Parathyroid adenoma (tissue), 2 donors: ENCODE measurements at regions not wholly inside any gene's neighbourhood (a gene's known extent, or its start where the extent isn't known, plus 50 kb on each side); places are given as distances from the start of the nearest gene placed in this dataset.

ENCODE experiments used
- H2AFZ ChIP-seq: fragments of 300-600 bp; sonication (generic); one replicate; pipeline ENCODE4 v1.7.0; 2017; ENCODE audit warnings: antibody characterized with exemption, mild to moderate bottlenecking
- H3K27ac ChIP-seq: fragments of 300-600 bp; sonication (generic); one replicate; pipeline ENCODE4 v1.7.0; 2017
- H3K27me3 ChIP-seq: fragments of 300-600 bp; sonication (generic); one replicate; pipeline ENCODE4 v1.7.0; 2017; ENCODE audit warnings: low read length; ENCODE audit not compliant: control insufficient read depth, insufficient read depth
- H3K36me3 ChIP-seq: fragments of 300-600 bp; sonication (generic); one replicate; pipeline ENCODE4 v1.7.0; 2017; ENCODE audit warnings: low read length; ENCODE audit not compliant: control insufficient read depth, insufficient read depth
- H3K4me1 ChIP-seq: fragments of 300-600 bp; sonication (generic); one replicate; pipeline ENCODE4 v1.7.0; 2017; ENCODE audit warnings: control low read depth
- H3K4me2 ChIP-seq: fragments of 300-600 bp; sonication (generic); one replicate; pipeline ENCODE4 v1.7.0; 2017; ENCODE audit warnings: low read length
- H3K4me3 ChIP-seq: fragments of 300-600 bp; sonication (generic); one replicate; pipeline ENCODE4 v1.7.0; 2017; ENCODE audit warnings: low read depth, low read length
- H3K79me2 ChIP-seq: fragments of 300-600 bp; sonication (generic); one replicate; pipeline ENCODE4 v1.7.0; 2017; ENCODE audit warnings: control low read depth
- H3K9ac ChIP-seq: fragments of 300-600 bp; sonication (generic); one replicate; pipeline ENCODE4 v1.7.0; 2017; ENCODE audit warnings: mild to moderate bottlenecking
- H3K9me3 ChIP-seq: fragments of 300-600 bp; sonication (generic); one replicate; pipeline ENCODE4 v1.7.0; 2017; ENCODE audit warnings: low read length; ENCODE audit not compliant: control insufficient read depth
- TF ChIP-seq, protein P1 (sequence below): fragments of 300-600 bp; sonication (generic); IDR thresholded peaks from one replicate; pipeline ENCODE4 v1.7.0; 2017; ENCODE audit warnings: antibody characterized with exemption, mild to moderate bottlenecking
- donor health status: primary hyperparathyroidism.

DNA sequence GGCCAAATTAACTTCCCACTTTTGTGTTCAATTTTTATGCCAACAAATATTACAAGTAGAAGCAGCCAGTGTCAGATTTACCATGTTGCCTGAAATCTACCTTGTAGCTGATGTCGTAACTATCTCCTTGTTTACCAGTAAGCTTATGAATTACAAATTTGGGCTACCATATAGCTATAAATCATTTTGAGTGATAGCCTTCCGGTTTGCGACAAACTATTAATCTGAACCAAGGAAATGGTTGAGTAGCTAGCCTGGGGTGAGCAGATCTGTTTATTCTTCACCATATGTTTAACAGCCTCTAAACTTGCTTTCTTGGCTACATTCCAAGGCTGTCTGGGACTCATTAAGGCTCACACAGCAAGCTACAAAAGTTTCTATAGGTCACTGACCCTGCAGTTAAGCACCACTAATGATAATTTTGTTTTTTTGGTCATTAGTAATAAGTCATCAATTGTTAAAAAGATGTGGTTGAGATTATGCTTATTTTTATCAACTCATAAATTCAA lies 218.7 kb upstream of the SPOCK3 start:
- Histone ChIP-seq H3K4me3 (no peak overlapping the region), H3K27ac (no peak overlapping the region), H3K36me3 (no peaks in the 10 kb centered on the region), H3K4me2 (no peak overlapping the region), H3K79me2 (no peaks in the 10 kb centered on the region), H3K4me1 (no peaks in the 10 kb centered on the region), H3K9ac (no peak overlapping the region), H3K27me3 (no peaks in the 10 kb centered on the region), H3K9me3 (no peaks in the 10 kb centered on the region), H2AFZ (no peak overlapping the region)
- TF ChIP-seq, protein P1, sequence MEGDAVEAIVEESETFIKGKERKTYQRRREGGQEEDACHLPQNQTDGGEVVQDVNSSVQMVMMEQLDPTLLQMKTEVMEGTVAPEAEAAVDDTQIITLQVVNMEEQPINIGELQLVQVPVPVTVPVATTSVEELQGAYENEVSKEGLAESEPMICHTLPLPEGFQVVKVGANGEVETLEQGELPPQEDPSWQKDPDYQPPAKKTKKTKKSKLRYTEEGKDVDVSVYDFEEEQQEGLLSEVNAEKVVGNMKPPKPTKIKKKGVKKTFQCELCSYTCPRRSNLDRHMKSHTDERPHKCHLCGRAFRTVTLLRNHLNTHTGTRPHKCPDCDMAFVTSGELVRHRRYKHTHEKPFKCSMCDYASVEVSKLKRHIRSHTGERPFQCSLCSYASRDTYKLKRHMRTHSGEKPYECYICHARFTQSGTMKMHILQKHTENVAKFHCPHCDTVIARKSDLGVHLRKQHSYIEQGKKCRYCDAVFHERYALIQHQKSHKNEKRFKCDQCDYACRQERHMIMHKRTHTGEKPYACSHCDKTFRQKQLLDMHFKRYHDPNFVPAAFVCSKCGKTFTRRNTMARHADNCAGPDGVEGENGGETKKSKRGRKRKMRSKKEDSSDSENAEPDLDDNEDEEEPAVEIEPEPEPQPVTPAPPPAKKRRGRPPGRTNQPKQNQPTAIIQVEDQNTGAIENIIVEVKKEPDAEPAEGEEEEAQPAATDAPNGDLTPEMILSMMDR: no peak

DNA sequence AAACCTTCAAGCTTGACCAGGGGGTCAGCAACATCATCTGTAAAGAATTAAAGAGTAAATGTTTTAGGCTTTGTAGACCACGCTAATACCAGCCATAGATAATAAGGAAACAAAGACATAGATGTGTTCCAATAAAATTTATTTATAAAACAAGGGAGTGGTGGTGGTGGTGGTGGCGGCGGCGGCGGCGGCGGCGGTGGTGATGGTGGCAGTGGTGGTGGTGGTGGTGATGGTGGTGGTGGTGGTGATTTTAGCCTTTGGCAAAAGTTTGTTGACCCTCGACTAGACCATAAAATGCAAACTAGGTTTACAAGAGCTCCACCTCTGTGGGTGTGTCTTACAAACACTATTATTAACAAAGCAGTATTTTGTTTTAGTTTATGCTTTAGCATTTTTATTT lies 222.3 kb upstream of the SPOCK3 start:
- Histone ChIP-seq H3K9ac (no peak overlapping the region), H2AFZ (no peak overlapping the region), H3K27ac (no peak overlapping the region), H3K79me2 (no peaks in the 10 kb centered on the region), H3K36me3 (no peaks in the 10 kb centered on the region), H3K9me3 (no peaks in the 10 kb centered on the region), H3K4me3 (no peak overlapping the region), H3K4me2 (no peak overlapping the region), H3K27me3 (no peaks in the 10 kb centered on the region), H3K4me1 (no peaks in the 10 kb centered on the region)
- TF ChIP-seq, protein P1: no peak

DNA sequence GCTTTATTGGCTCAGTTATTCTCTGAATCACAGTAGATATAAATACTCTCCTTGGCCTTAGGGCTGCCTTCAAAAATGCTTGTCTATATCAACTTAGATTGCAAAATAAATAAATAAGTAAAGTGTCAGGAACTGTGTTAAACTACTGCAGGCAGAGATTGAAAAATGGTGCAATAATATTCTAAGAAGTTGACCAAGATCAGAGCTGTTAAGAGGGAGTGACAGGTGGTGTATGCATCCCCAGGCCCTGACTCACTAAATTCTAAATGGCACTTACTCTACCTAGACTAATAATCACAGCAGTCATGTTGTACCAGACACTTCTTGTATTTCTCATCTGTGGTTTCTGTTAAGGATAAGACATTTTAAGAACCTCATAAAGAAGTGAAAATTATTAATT lies 235.1 kb upstream of the SPOCK3 start:
- TF ChIP-seq, protein P1: no peak
- Histone ChIP-seq H3K9me3 (no peaks in the 10 kb centered on the region), H2AFZ (no peak overlapping the region), H3K79me2 (no peaks in the 10 kb centered on the region), H3K36me3 (no peaks in the 10 kb centered on the region), H3K4me1 (no peaks in the 10 kb centered on the region), H3K9ac (no peak overlapping the region), H3K27ac (no peak overlapping the region), H3K4me2 (no peak overlapping the region), H3K27me3 (no peaks in the 10 kb centered on the region), H3K4me3 (no peak overlapping the region)

DNA sequence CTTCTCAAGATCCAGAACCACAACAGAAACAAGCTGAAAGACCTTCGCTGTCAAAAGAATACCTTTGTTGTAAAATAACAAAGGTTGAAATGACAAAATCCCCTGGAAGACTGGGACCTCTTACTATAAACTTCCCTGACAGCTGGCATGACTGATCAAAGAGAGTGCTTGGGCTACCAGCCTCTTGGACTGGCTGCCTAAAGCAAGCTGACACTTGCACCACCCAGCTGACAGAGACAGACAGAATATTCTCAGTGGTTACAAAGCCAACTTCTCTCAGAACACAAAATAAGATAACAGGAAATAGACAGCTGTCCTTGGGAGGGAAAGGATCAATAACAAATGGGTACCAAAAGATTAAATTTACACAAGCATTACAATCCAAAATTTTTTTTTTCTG lies 241.7 kb upstream of the SPOCK3 start:
- Histone ChIP-seq H3K9ac (no peak overlapping the region), H3K79me2 (no peaks in the 10 kb centered on the region), H3K4me3 (no peak overlapping the region), H3K4me1 (no peaks in the 10 kb centered on the region), H3K27ac (no peak overlapping the region), H3K9me3 (no peaks in the 10 kb centered on the region), H3K27me3 (no peaks in the 10 kb centered on the region), H3K36me3 (no peaks in the 10 kb centered on the region), H2AFZ (no peak overlapping the region), H3K4me2 (no peak overlapping the region)
- TF ChIP-seq, protein P1: no peak

DNA sequence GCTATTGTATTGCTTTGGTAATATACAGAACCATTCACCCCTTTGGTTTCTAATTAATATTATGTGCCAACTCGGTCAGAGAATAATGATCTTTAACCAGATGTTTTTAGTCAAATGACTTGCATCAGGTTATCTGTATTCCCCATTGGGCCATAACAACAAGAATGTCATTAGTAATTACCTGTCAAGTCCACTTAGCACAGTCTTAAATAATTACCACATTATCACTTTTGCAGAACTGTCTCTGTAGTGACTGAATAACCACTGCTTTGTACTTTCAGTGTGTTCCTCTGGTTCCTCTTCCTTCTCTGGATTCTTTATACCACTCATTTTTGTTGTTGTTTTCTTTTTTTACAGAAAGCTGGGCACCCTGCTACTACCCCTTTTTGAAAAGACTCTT lies 257.7 kb upstream of the SPOCK3 start:
- no peak overlapping the region for H3K9ac ChIP-seq
- H3K9me3 ChIP-seq: no peaks in the 10 kb centered on the region
- H3K79me2 ChIP-seq: no peaks in the 10 kb centered on the region
- no peaks in the 10 kb centered on the region for H3K4me1 ChIP-seq
- TF ChIP-seq, protein P1: no peak
- H3K36me3 ChIP-seq: no peaks in the 10 kb centered on the region
- no peak overlapping the region for H3K27ac ChIP-seq
- H2AFZ ChIP-seq: no peak overlapping the region
- H3K4me2 ChIP-seq: no peak overlapping the region
- H3K4me3 ChIP-seq: no peak overlapping the region
- no peaks in the 10 kb centered on the region for H3K27me3 ChIP-seq
